ENCODE measurements at regions not wholly inside any gene's neighbourhood (a gene's known extent, or its start where the extent isn't known, plus 50 kb on each side); places are given as distances from the start of the nearest gene placed in this dataset.

DNA sequence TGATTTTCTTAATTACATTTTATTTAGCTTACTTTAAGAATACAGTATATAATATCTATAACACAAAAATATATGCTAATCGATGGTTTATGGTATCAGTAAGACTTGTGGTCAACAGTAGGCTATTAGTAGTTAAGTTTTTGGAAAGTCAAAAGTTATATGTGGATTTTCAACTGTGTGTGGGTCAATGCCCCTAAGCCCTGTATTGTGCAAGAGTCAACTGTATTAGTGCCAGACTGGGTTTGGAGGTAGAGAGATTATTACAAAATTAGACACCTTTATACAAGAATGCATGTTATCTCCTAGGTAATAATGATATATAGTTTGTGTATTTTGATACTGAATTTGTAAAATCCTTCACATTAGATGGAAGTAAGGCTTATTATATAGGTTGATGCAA is 100.3 kb upstream of the PRR32 start:
- no TSS peak for BruUV-seq (replicated peaks)
- Histone ChIP-seq H2AFZ (ENCODE audit: low read length) (no peak overlapping the region), H3K9me3 (ENCODE audit: low read length) (no peaks in the 10 kb centered on the region; the same call in 1 of the 2 replicates), H3K4me1 (ENCODE audit: insufficient read depth, low read length) (no peaks in the 10 kb centered on the region), H3K27me3 (ENCODE audit: control insufficient read depth in 1 of 2, insufficient read depth in 2 of 2, low read length in 2 of 2) (no peaks in the 10 kb centered on the region), H3K4me3 (replicated peaks in 1 of 3; ENCODE audit: insufficient read depth in 1 of 3, low read depth in 2 of 3, low read length in 3 of 3) (no peak overlapping the region), H3K4me2 (ENCODE audit: low read depth, low read length) (no peak overlapping the region), H4K20me1 (ENCODE audit: insufficient read depth, low read length) (no peaks in the 10 kb centered on the region), H3K79me2 (ENCODE audit: insufficient read depth, low read length) (no peaks in the 10 kb centered on the region), H3K36me3 (replicated peaks in 1 of 2; ENCODE audit: control insufficient read depth in 1 of 2, insufficient read depth in 2 of 2, low read length in 2 of 2) (no peaks in the 10 kb centered on the region), H3K9ac (ENCODE audit: insufficient read depth, low read depth, low read length) (no peak overlapping the region), H3K27ac (ENCODE audit: extremely low read length, insufficient read depth, low read length) (no peak overlapping the region)
- in situ Hi-C loops (cut with HindIII; ENCODE audit: extremely low pct_ligation_motif_present, low pct_unique_long_range_greater_than_20kb) (no loop called here), intact Hi-C loops (cut with micrococcal nuclease; ENCODE audit: unreplicated experiment) (no loop called here)
- 0% methylated on average over 1 of the region's 1 CpG for WGBS (ENCODE audit: low lambda C conversion rate)
- FAIRE-seq = no peak
- ChIA-PET CTCF (ENCODE audit: low intra/inter-chr PET ratio, low total read pairs) (no interaction called here), POLR2A (no interaction called here)
- DNase-seq (ENCODE audit: low spot score) = no peak
- ATAC-seq = no peak
- TF ChIP-seq RNF2 (conservative IDR thresholded peaks at IDR 0.05; ENCODE audit: low read depth) (no peak), ZNF33A (CRISPR knock-in tag; IDR thresholded peaks at IDR 0.05; ENCODE audit: borderline replicate concordance) (no peak), ZFP1 (CRISPR knock-in tag; IDR thresholded peaks at IDR 0.05) (no peak), PHF21A (CRISPR knock-in tag; IDR thresholded peaks at IDR 0.05) (no peak), ZFP62 (CRISPR knock-in tag; IDR thresholded peaks at IDR 0.05) (no peak), BORCS8-MEF2B (CRISPR knock-in tag; IDR thresholded peaks at IDR 0.05) (no peak), ZKSCAN1 (IDR thresholded peaks at IDR 0.05; ENCODE audit: low read length) (no peak), MED8 (CRISPR knock-in tag; IDR thresholded peaks at IDR 0.05; ENCODE audit: insufficient replicate concordance) (no peak), ATF7 (IDR thresholded peaks at IDR 0.05) (no peak), ATF7 (CRISPR knock-in tag; IDR thresholded peaks at IDR 0.05) (no peak), SMARCC2 (IDR thresholded peaks at IDR 0.05) (no peak), SCMH1 (CRISPR knock-in tag; IDR thresholded peaks at IDR 0.05; ENCODE audit: borderline replicate concordance) (no peak)
- TF ChIP-seq, protein P1, sequence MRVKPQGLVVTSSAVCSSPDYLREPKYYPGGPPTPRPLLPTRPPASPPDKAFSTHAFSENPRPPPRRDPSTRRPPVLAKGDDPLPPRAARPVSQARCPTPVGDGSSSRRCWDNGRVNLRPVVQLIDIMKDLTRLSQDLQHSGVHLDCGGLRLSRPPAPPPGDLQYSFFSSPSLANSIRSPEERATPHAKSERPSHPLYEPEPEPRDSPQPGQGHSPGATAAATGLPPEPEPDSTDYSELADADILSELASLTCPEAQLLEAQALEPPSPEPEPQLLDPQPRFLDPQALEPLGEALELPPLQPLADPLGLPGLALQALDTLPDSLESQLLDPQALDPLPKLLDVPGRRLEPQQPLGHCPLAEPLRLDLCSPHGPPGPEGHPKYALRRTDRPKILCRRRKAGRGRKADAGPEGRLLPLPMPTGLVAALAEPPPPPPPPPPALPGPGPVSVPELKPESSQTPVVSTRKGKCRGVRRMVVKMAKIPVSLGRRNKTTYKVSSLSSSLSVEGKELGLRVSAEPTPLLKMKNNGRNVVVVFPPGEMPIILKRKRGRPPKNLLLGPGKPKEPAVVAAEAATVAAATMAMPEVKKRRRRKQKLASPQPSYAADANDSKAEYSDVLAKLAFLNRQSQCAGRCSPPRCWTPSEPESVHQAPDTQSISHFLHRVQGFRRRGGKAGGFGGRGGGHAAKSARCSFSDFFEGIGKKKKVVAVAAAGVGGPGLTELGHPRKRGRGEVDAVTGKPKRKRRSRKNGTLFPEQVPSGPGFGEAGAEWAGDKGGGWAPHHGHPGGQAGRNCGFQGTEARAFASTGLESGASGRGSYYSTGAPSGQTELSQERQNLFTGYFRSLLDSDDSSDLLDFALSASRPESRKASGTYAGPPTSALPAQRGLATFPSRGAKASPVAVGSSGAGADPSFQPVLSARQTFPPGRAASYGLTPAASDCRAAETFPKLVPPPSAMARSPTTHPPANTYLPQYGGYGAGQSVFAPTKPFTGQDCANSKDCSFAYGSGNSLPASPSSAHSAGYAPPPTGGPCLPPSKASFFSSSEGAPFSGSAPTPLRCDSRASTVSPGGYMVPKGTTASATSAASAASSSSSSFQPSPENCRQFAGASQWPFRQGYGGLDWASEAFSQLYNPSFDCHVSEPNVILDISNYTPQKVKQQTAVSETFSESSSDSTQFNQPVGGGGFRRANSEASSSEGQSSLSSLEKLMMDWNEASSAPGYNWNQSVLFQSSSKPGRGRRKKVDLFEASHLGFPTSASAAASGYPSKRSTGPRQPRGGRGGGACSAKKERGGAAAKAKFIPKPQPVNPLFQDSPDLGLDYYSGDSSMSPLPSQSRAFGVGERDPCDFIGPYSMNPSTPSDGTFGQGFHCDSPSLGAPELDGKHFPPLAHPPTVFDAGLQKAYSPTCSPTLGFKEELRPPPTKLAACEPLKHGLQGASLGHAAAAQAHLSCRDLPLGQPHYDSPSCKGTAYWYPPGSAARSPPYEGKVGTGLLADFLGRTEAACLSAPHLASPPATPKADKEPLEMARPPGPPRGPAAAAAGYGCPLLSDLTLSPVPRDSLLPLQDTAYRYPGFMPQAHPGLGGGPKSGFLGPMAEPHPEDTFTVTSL (CRISPR knock-in tag; IDR thresholded peaks at IDR 0.05; ENCODE audit: borderline replicate concordance) = no peak
- TF ChIP-seq, protein P2, sequence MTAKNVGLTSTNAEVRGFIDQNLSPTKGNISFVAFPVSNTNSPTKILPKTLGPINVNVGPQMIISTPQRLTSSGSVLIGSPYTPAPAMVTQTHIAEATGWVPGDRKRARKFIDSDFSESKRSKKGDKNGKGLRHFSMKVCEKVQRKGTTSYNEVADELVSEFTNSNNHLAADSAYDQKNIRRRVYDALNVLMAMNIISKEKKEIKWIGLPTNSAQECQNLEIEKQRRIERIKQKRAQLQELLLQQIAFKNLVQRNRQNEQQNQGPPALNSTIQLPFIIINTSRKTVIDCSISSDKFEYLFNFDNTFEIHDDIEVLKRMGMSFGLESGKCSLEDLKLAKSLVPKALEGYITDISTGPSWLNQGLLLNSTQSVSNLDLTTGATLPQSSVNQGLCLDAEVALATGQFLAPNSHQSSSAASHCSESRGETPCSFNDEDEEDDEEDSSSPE (CRISPR knock-in tag; IDR thresholded peaks at IDR 0.05) = no peak
- TF ChIP-seq, protein P3, sequence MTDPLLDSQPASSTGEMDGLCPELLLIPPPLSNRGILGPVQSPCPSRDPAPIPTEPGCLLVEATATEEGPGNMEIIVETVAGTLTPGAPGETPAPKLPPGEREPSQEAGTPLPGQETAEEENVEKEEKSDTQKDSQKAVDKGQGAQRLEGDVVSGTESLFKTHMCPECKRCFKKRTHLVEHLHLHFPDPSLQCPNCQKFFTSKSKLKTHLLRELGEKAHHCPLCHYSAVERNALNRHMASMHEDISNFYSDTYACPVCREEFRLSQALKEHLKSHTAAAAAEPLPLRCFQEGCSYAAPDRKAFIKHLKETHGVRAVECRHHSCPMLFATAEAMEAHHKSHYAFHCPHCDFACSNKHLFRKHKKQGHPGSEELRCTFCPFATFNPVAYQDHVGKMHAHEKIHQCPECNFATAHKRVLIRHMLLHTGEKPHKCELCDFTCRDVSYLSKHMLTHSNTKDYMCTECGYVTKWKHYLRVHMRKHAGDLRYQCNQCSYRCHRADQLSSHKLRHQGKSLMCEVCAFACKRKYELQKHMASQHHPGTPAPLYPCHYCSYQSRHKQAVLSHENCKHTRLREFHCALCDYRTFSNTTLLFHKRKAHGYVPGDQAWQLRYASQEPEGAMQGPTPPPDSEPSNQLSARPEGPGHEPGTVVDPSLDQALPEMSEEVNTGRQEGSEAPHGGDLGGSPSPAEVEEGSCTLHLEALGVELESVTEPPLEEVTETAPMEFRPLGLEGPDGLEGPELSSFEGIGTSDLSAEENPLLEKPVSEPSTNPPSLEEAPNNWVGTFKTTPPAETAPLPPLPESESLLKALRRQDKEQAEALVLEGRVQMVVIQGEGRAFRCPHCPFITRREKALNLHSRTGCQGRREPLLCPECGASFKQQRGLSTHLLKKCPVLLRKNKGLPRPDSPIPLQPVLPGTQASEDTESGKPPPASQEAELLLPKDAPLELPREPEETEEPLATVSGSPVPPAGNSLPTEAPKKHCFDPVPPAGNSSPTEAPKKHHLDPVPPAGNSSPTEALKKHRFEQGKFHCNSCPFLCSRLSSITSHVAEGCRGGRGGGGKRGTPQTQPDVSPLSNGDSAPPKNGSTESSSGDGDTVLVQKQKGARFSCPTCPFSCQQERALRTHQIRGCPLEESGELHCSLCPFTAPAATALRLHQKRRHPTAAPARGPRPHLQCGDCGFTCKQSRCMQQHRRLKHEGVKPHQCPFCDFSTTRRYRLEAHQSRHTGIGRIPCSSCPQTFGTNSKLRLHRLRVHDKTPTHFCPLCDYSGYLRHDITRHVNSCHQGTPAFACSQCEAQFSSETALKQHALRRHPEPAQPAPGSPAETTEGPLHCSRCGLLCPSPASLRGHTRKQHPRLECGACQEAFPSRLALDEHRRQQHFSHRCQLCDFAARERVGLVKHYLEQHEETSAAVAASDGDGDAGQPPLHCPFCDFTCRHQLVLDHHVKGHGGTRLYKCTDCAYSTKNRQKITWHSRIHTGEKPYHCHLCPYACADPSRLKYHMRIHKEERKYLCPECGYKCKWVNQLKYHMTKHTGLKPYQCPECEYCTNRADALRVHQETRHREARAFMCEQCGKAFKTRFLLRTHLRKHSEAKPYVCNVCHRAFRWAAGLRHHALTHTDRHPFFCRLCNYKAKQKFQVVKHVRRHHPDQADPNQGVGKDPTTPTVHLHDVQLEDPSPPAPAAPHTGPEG (CRISPR knock-in tag; IDR thresholded peaks at IDR 0.05) = no peak

All from HepG2 (cell line).